ENCODE measurements at regions not wholly inside any gene's neighbourhood (a gene's known extent, or its start where the extent isn't known, plus 50 kb on each side); places are given as distances from the start of the nearest gene placed in this dataset.

DNA sequence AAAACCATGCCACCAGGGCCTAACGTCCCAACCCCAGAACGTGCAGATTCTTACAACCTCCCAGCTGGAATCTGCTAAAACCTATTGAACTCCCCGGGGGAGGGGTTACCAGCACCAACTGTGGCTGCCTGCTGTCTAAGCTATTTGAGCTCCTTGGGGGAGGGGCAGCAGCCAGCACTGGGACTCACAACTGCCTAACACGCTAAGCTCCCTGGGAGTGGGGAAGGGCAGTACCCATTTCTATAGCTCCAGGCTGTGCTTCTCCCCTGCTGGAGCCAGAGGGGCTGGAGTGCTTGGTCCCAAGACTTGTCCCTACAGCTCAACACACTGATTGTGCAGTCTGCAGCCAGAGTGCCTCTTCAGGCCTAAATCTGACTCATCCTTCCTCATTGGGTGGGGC is 459.8 kb upstream of the FGF16 start:
- TF ChIP-seq, protein P1, sequence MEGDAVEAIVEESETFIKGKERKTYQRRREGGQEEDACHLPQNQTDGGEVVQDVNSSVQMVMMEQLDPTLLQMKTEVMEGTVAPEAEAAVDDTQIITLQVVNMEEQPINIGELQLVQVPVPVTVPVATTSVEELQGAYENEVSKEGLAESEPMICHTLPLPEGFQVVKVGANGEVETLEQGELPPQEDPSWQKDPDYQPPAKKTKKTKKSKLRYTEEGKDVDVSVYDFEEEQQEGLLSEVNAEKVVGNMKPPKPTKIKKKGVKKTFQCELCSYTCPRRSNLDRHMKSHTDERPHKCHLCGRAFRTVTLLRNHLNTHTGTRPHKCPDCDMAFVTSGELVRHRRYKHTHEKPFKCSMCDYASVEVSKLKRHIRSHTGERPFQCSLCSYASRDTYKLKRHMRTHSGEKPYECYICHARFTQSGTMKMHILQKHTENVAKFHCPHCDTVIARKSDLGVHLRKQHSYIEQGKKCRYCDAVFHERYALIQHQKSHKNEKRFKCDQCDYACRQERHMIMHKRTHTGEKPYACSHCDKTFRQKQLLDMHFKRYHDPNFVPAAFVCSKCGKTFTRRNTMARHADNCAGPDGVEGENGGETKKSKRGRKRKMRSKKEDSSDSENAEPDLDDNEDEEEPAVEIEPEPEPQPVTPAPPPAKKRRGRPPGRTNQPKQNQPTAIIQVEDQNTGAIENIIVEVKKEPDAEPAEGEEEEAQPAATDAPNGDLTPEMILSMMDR (IDR thresholded peaks at IDR 0.05; ENCODE audit: low read length) = no peak
- TF ChIP-seq EZH2 (IDR thresholded peaks at IDR 0.05; ENCODE audit: borderline replicate concordance, low read length) = no peak

Data from OCI-LY1 (cell line).